ENCODE measurements at regions not wholly inside any gene's neighbourhood (a gene's known extent, or its start where the extent isn't known, plus 50 kb on each side); places are given as distances from the start of the nearest gene placed in this dataset.

DNA sequence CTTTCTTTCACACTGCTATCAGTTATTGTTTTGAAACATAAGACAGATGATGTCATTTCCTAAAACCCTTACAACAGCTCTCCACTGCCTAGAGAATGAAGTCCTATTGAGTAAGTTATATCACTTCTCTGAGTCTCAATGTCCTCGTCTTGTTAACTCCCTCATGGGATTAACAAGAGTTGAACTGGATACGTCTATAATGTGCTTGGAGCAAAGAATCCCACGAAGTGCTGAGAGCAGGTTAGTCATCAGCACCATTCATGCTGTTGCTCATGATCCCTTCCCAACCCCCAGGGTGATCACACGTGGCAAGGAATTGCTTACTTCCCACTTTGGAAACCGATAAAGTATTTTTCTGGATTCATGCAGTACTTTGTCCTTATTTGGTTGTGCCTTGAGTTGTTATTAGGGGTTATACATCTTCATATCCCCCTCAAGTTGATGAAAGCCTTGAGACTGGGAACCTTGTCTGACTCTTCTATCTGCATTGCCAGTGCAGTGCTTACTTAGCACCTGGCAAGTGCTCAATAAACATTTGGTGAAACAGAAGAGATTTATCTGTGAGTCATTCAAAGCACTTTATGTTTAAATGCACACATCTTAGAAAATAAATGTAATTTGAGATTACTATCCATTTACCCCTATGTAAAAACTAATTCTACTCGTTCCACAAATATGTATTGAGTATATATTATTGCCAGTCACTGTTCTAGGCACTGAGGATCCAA lies 487.5 kb downstream of the EPM2A start:
- Mint-ChIP-seq H3K27me3 (ENCODE audit: unreplicated experiment) (no peaks in the 10 kb centered on the region), H3K27ac (ENCODE audit: unreplicated experiment) (no peak overlapping the region)

DNA sequence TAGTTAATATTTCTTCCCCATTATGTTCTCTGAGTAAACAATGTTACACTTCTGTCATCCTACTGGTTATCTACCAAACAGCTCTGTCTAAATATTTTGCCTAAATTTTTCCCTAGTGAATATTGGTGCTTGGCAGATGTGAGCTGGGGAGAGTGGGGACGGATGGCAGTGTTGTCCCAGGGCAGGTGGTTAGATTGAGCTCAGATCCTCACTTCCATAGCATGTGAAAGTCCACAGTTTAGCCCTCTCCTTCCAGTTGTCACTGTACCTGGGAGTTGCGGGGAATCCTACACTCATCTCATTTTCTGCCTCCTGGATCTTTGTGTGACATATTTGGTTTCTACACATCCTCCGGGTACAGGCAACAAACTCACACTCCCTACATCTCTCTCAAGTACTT lies 484.9 kb downstream of the EPM2A start:
- Mint-ChIP-seq H3K4me3 (ENCODE audit: unreplicated experiment) (no peak overlapping the region), H3K4me1 (ENCODE audit: unreplicated experiment) (no peaks in the 10 kb centered on the region), H3K36me3 (ENCODE audit: low read depth, unreplicated experiment) (no peaks in the 10 kb centered on the region), H3K27me3 (ENCODE audit: unreplicated experiment) (no peaks in the 10 kb centered on the region), H3K9me3 (ENCODE audit: unreplicated experiment) (no peaks in the 10 kb centered on the region), H3K27ac (ENCODE audit: unreplicated experiment) (no peak overlapping the region)
- DNase-seq (ENCODE audit: low spot score), result no peak
- TF ChIP-seq, protein P1, sequence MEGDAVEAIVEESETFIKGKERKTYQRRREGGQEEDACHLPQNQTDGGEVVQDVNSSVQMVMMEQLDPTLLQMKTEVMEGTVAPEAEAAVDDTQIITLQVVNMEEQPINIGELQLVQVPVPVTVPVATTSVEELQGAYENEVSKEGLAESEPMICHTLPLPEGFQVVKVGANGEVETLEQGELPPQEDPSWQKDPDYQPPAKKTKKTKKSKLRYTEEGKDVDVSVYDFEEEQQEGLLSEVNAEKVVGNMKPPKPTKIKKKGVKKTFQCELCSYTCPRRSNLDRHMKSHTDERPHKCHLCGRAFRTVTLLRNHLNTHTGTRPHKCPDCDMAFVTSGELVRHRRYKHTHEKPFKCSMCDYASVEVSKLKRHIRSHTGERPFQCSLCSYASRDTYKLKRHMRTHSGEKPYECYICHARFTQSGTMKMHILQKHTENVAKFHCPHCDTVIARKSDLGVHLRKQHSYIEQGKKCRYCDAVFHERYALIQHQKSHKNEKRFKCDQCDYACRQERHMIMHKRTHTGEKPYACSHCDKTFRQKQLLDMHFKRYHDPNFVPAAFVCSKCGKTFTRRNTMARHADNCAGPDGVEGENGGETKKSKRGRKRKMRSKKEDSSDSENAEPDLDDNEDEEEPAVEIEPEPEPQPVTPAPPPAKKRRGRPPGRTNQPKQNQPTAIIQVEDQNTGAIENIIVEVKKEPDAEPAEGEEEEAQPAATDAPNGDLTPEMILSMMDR (IDR thresholded peaks at IDR 0.05; ENCODE audit: unreplicated experiment), result no peak

More for the DNA sequence above, 487.5 kb downstream of the EPM2A start:
- H3K4me3 Mint-ChIP-seq (ENCODE audit: unreplicated experiment), result no peak overlapping the region
- no peaks in the 10 kb centered on the region for H3K4me1 Mint-ChIP-seq (ENCODE audit: unreplicated experiment)
- TF ChIP-seq, protein P1 (IDR thresholded peaks at IDR 0.05; ENCODE audit: unreplicated experiment), result no peak
- no peaks in the 10 kb centered on the region for H3K36me3 Mint-ChIP-seq (ENCODE audit: low read depth, unreplicated experiment)
- no peak for DNase-seq (ENCODE audit: low spot score)
- H3K9me3 Mint-ChIP-seq (ENCODE audit: unreplicated experiment), result no peaks in the 10 kb centered on the region

DNA sequence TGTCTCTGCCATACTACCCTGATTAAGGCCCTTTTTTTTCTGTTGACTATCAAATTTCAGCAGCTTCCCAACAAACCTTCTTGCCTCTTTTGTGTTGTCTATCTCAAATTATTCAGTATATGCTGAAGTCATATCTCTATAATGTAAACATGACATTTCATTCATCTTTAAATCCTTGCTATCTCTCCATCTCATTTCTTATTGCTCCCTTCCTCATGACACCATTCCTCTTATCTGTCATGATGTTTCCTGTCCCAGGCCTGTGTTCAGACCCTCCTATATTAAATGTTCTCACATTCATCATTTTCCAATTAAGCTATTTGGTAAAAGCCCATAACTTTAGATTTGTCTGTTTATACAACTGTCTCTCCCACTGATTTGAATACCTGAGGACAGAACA lies 482.6 kb downstream of the EPM2A start:
- Mint-ChIP-seq H3K4me1 (ENCODE audit: unreplicated experiment) (no peaks in the 10 kb centered on the region), H3K4me3 (ENCODE audit: unreplicated experiment) (no peak overlapping the region), H3K36me3 (ENCODE audit: low read depth, unreplicated experiment) (no peaks in the 10 kb centered on the region), H3K27ac (ENCODE audit: unreplicated experiment) (no peak overlapping the region), H3K27me3 (ENCODE audit: unreplicated experiment) (no peaks in the 10 kb centered on the region), H3K9me3 (ENCODE audit: unreplicated experiment) (no peaks in the 10 kb centered on the region)
- DNase-seq (ENCODE audit: low spot score), result no peak
- TF ChIP-seq, protein P1 (IDR thresholded peaks at IDR 0.05; ENCODE audit: unreplicated experiment), result no peak

DNA sequence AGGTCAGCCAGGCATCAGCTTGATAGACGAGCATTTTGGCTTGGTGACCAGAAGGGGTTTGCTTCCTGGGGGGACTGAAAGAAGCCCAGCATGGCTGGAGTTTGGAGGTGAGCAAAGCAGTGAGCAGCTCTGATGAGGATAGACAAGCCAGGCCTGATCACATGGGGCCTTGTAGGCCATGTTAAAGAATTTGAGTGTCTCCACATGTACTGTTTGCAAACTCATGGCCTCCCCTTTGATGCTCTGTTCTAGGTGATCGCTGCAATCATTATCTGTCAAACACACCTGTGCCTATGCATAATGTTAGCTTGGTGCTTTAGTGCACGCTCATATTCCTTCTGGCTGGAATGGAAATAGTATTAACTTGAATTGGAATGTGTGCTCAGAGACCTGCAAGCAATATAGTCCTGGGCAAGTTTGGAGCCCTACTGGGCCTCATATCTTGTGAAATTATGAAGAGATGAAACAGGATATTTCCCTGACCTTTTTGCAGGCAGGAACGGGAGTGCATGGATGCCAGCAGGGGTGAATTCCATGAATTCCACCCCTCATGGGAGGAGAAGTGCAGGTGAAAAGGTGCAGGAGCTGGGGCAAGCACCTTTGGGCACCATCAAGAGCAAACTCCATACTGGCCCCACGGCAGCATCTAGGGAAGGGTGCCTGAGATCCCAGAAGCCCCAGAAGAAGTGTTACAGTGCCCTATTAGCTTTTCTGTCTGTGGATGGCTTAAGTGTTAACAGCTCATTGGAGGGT lies 480.5 kb downstream of the EPM2A start:
- Mint-ChIP-seq H3K36me3 (ENCODE audit: low read depth, unreplicated experiment) (no peaks in the 10 kb centered on the region), H3K27ac (ENCODE audit: unreplicated experiment) (no peak overlapping the region), H3K4me3 (ENCODE audit: unreplicated experiment) (no peak overlapping the region), H3K27me3 (ENCODE audit: unreplicated experiment) (no peaks in the 10 kb centered on the region), H3K9me3 (ENCODE audit: unreplicated experiment) (no peaks in the 10 kb centered on the region), H3K4me1 (ENCODE audit: unreplicated experiment) (peaks cover 4% of the 10 kb centered on the region)
- TF ChIP-seq, protein P1 (IDR thresholded peaks at IDR 0.05; ENCODE audit: unreplicated experiment), result no peak
- DNase-seq (ENCODE audit: low spot score), result no peak

DNA sequence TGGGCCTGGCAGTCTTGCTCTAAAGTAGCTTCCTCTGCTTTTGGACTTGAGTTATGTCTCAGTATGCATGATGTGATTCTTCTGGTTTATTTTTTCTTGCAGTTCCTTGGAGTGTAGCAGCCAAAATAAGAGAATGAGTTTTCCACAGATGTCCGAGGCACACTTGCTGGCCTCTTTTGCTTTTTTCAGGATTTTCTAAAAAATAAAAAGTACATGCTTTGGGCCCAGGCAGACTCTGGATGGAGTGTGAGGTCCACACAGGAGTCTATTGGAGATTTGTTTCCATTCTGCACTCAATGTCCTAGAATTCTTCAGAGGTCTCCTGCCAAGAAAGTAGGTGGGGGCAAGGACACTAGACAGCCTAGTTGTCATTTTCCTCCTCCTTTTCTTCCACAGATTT lies 477.6 kb downstream of the EPM2A start:
- Mint-ChIP-seq H3K4me1 (ENCODE audit: unreplicated experiment) (peaks cover 4% of the 10 kb centered on the region), H3K4me3 (ENCODE audit: unreplicated experiment) (no peak overlapping the region), H3K27me3 (ENCODE audit: unreplicated experiment) (no peaks in the 10 kb centered on the region), H3K9me3 (ENCODE audit: unreplicated experiment) (no peaks in the 10 kb centered on the region), H3K36me3 (ENCODE audit: low read depth, unreplicated experiment) (no peaks in the 10 kb centered on the region), H3K27ac (ENCODE audit: unreplicated experiment) (no peak overlapping the region)
- DNase-seq (ENCODE audit: low spot score), result no peak
- TF ChIP-seq, protein P1 (IDR thresholded peaks at IDR 0.05; ENCODE audit: unreplicated experiment), result no peak

All from endothelial cell (in vitro differentiated cells).